GM12873 (cell line): ENCODE measurements at regions not wholly inside any gene's neighbourhood (a gene's known extent, or its start where the extent isn't known, plus 50 kb on each side); places are given as distances from the start of the nearest gene placed in this dataset.

Source experiments
- TF ChIP-seq, protein P1 (sequence below): IDR thresholded peaks from 2 replicates; pipeline ENCODE4 v1.5.1; 2012; ENCODE audit warnings: low read depth, mild to moderate bottlenecking, moderate library complexity, low read length, control low read depth; ENCODE audit not compliant: insufficient read depth; ENCODE audit errors: missing control alignments

- TF ChIP-seq, protein P1, sequence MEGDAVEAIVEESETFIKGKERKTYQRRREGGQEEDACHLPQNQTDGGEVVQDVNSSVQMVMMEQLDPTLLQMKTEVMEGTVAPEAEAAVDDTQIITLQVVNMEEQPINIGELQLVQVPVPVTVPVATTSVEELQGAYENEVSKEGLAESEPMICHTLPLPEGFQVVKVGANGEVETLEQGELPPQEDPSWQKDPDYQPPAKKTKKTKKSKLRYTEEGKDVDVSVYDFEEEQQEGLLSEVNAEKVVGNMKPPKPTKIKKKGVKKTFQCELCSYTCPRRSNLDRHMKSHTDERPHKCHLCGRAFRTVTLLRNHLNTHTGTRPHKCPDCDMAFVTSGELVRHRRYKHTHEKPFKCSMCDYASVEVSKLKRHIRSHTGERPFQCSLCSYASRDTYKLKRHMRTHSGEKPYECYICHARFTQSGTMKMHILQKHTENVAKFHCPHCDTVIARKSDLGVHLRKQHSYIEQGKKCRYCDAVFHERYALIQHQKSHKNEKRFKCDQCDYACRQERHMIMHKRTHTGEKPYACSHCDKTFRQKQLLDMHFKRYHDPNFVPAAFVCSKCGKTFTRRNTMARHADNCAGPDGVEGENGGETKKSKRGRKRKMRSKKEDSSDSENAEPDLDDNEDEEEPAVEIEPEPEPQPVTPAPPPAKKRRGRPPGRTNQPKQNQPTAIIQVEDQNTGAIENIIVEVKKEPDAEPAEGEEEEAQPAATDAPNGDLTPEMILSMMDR: no peak
Observed at GRCh38 chr12:114735011-114735410, 51.0 kb upstream of the TBX3 start.

DNA sequence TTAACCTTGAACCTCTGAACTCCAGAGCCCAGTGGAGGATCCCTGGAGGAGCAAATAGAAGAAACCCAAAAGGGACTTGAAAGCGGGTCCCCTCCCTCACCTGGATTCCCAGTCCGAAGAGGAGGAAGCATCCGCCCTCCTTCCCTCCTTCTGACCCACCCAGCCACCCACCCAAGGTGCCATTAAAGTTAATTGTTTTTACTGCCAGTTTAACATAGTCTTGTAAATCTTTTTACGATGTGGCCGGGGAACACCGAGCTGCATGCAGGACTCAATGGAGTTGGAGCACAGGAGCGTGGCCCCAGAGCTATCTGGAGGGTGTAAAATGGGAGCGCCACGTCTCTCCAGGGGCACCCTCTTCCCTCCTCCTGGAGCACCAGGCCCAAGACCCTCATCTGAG is 49.9 kb upstream of the TBX3 start:
- TF ChIP-seq, protein P1: no peak
